ENCODE measurements at regions not wholly inside any gene's neighbourhood (a gene's known extent, or its start where the extent isn't known, plus 50 kb on each side); places are given as distances from the start of the nearest gene placed in this dataset.

DNA sequence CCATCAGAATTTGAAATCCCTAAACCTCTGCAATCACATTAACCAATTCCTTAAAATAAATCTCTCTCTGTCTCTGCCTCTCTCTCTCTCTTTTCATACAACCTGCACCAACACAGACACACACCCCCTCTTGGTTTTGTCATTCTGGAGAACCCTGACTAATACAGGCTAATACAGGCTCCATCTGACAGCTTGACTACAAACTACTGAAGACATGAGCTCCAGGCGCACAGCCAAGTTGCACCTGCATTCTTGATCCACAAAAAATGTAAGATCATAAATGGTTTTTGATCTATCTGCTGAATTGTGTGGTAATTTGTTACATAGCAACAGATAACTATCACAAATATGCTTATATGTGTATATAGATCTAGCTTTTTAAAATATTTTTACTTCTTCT lies 2414.2 kb downstream of the PCDH7 start:
- Histone ChIP-seq H3K4me3 (replicated peaks in 1 of 2; ENCODE audit: low read depth in 1 of 2, low read length in 2 of 2) (no peak overlapping the region), H3K27ac (ENCODE audit: low read depth, low read length) (no peak overlapping the region), H3K79me2 (ENCODE audit: insufficient read depth, low read length) (no peaks in the 10 kb centered on the region), H3K27me3 (ENCODE audit: insufficient read depth, low read length) (no peaks in the 10 kb centered on the region), H2AFZ (ENCODE audit: low read depth, low read length, poor library complexity, severe bottlenecking) (no peak overlapping the region), H4K20me1 (ENCODE audit: insufficient read depth) (no peaks in the 10 kb centered on the region), H3K9me2 (ENCODE audit: insufficient read depth) (no peaks in the 10 kb centered on the region), H3K4me2 (ENCODE audit: low read length) (no peak overlapping the region), H3K9me3 (ENCODE audit: control insufficient read depth in 1 of 2, insufficient read depth in 1 of 2, low read depth in 1 of 2, low read length in 2 of 2) (no peaks in the 10 kb centered on the region), H3K9ac (ENCODE audit: low read length) (no peak overlapping the region), H3K4me1 (ENCODE audit: control insufficient read depth in 1 of 2, insufficient read depth in 2 of 2, low read length in 2 of 2) (no peaks in the 10 kb centered on the region), H3K36me3 (ENCODE audit: control insufficient read depth in 1 of 2, insufficient read depth in 2 of 2, low read length in 2 of 2) (no peaks in the 10 kb centered on the region)
- POLR2A ChIA-PET = no interaction called here
- TF ChIP-seq, protein P1, sequence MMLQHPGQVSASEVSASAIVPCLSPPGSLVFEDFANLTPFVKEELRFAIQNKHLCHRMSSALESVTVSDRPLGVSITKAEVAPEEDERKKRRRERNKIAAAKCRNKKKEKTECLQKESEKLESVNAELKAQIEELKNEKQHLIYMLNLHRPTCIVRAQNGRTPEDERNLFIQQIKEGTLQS (IDR thresholded peaks at IDR 0.05) = no peak
- TF ChIP-seq, protein P2, sequence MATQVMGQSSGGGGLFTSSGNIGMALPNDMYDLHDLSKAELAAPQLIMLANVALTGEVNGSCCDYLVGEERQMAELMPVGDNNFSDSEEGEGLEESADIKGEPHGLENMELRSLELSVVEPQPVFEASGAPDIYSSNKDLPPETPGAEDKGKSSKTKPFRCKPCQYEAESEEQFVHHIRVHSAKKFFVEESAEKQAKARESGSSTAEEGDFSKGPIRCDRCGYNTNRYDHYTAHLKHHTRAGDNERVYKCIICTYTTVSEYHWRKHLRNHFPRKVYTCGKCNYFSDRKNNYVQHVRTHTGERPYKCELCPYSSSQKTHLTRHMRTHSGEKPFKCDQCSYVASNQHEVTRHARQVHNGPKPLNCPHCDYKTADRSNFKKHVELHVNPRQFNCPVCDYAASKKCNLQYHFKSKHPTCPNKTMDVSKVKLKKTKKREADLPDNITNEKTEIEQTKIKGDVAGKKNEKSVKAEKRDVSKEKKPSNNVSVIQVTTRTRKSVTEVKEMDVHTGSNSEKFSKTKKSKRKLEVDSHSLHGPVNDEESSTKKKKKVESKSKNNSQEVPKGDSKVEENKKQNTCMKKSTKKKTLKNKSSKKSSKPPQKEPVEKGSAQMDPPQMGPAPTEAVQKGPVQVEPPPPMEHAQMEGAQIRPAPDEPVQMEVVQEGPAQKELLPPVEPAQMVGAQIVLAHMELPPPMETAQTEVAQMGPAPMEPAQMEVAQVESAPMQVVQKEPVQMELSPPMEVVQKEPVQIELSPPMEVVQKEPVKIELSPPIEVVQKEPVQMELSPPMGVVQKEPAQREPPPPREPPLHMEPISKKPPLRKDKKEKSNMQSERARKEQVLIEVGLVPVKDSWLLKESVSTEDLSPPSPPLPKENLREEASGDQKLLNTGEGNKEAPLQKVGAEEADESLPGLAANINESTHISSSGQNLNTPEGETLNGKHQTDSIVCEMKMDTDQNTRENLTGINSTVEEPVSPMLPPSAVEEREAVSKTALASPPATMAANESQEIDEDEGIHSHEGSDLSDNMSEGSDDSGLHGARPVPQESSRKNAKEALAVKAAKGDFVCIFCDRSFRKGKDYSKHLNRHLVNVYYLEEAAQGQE (IDR thresholded peaks at IDR 0.05; ENCODE audit: low read depth) = no peak
- TF ChIP-seq EZH2phosphoT487 (IDR thresholded peaks at IDR 0.05; ENCODE audit: borderline replicate concordance) = no peak
- TF ChIP-seq SRF (IDR thresholded peaks at IDR 0.05; ENCODE audit: low read depth) = no peak
- no peak for TF ChIP-seq EZH2 (IDR thresholded peaks at IDR 0.05)
- no peak for TF ChIP-seq TCF7L2 (IDR thresholded peaks at IDR 0.05; ENCODE audit: borderline replicate concordance, extremely low read depth, insufficient read depth, insufficient read length)
- TF ChIP-seq YY1 (IDR thresholded peaks at IDR 0.05; ENCODE audit: extremely low read depth, insufficient replicate concordance, low read depth, low read length) = no peak
- TF ChIP-seq POLR2A (IDR thresholded peaks at IDR 0.05; ENCODE audit: borderline replicate concordance, extremely low read depth, insufficient read depth, insufficient read length) = no peak
- no peak for TF ChIP-seq EGR1 (IDR thresholded peaks at IDR 0.05; ENCODE audit: low read depth)
- TF ChIP-seq SIN3A (IDR thresholded peaks at IDR 0.05; ENCODE audit: low read depth) = no peak
- TF ChIP-seq CBX3 (IDR thresholded peaks at IDR 0.05; ENCODE audit: low read depth) = no peak
- TF ChIP-seq SP1 (IDR thresholded peaks at IDR 0.05; ENCODE audit: low read depth) = no peak
- DNase-seq (ENCODE audit: low read depth, low spot score) (no peak), ATAC-seq (no peak)
- RAD21 ChIA-PET (ENCODE audit: low non-redundant PET in 1 of 2, low total read pairs in 2 of 2, uncharacterized antibody in 2 of 2, unreplicated experiment in 2 of 2) = no interaction called here
- intact Hi-C loops (cut with micrococcal nuclease) = no loop called here
- CTCF ChIA-PET = no interaction called here
- BruUV-seq (replicated peaks) = no TSS peak

Data from HCT116 (cell line).